ENCODE measurements at regions not wholly inside any gene's neighbourhood (a gene's known extent, or its start where the extent isn't known, plus 50 kb on each side); places are given as distances from the start of the nearest gene placed in this dataset.

- FAIRE-seq (no peak), DNase-seq (ENCODE audit: low read depth, low spot score) (no peak)
- Histone ChIP-seq H3K4me3 (replicated peaks in 1 of 3; ENCODE audit: insufficient read depth in 1 of 3, low read depth in 1 of 3, low read length in 3 of 3) (no peak overlapping the region), H2AFZ (ENCODE audit: low read depth, low read length) (no peak overlapping the region), H3K4me1 (ENCODE audit: control insufficient read depth, extremely low read depth, insufficient read depth, low read length) (no peaks in the 10 kb centered on the region), H3K9me3 (replicated peaks; ENCODE audit: control insufficient read depth, insufficient read depth, low read length) (no peaks in the 10 kb centered on the region), H3K36me3 (ENCODE audit: control insufficient read depth in 2 of 2, extremely low read depth in 1 of 2, insufficient read depth in 2 of 2, low read length in 2 of 2) (no peaks in the 10 kb centered on the region), H3K9me1 (replicated peaks; ENCODE audit: control insufficient read depth, extremely low read depth, insufficient read depth, low read length) (no peaks in the 10 kb centered on the region), H3K9ac (replicated peaks; ENCODE audit: extremely low read depth, insufficient read depth, low read length) (no peak overlapping the region), H3K79me2 (ENCODE audit: control insufficient read depth, insufficient read depth, low read length) (no peaks in the 10 kb centered on the region), H4K20me1 (replicated peaks; ENCODE audit: control insufficient read depth, extremely low read depth, insufficient read depth, low read length) (no peaks in the 10 kb centered on the region), H3K4me2 (ENCODE audit: insufficient read depth, low read length) (no peak overlapping the region), H3K27me3 (ENCODE audit: control insufficient read depth in 2 of 2, insufficient read depth in 2 of 2, low read length in 2 of 2) (no peaks in the 10 kb centered on the region), H3K27ac (ENCODE audit: insufficient read depth, low read depth, low read length) (no peak overlapping the region)
- dilution Hi-C loops (cut with MboI; ENCODE audit: extremely low pct_ligation_motif_present, low sequenced_read_pairs) (no loop called here), intact Hi-C loops (cut with micrococcal nuclease) (no loop called here)
- POLR2A ChIA-PET = interaction anchor here (0.6 kb wide), 1 partner anchor 13 kb away, joined by 3 read pairs; no protein-coding TSS in a partner anchor
- CTCF ChIA-PET = no interaction called here
- TF ChIP-seq CTCF (IDR thresholded peaks at IDR 0.05; ENCODE audit: extremely low read depth in 1 of 2, insufficient read depth in 1 of 2, low read depth in 1 of 2, low read length in 2 of 2) = no peak
- TF ChIP-seq GATA2 (IDR thresholded peaks at IDR 0.05; ENCODE audit: insufficient read depth, insufficient read length, low read depth, low read length) = no peak
- TF ChIP-seq MYC (IDR thresholded peaks at IDR 0.05; ENCODE audit: low read depth, low read length) = no peak
- TF ChIP-seq EZH2 (IDR thresholded peaks at IDR 0.05; ENCODE audit: borderline replicate concordance, low read depth, low read length, severe bottlenecking) = no peak
- no peak for TF ChIP-seq POLR2AphosphoS5 (IDR thresholded peaks at IDR 0.05; ENCODE audit: insufficient read depth, low read depth, low read length)
- no peak for TF ChIP-seq JUN (IDR thresholded peaks at IDR 0.05; ENCODE audit: borderline replicate concordance, insufficient read depth, insufficient read length, low read depth)
- no peak for TF ChIP-seq POLR2A (IDR thresholded peaks at IDR 0.05; ENCODE audit: low read depth, low read length)
- TF ChIP-seq FOS (IDR thresholded peaks at IDR 0.05; ENCODE audit: borderline replicate concordance, insufficient read depth, low read length) = no peak
- no peak for TF ChIP-seq MAX (IDR thresholded peaks at IDR 0.05; ENCODE audit: insufficient read depth, insufficient read length)
- no TSS peak for BruUV-seq (replicated peaks)
These were observed 86.3 kb upstream of the CALM2 start for GRCh38 chr2:47262657-47263056.
